Limb (tissue), 2 donors: ENCODE measurements at regions not wholly inside any gene's neighbourhood (a gene's known extent, or its start where the extent isn't known, plus 50 kb on each side); places are given as distances from the start of the nearest gene placed in this dataset.
A peak's percentile ranks its signal among the peaks of the same experiment; 100 is the strongest.
"Not testable (repeated sequence)": the region's sequence is repeated elsewhere in the genome, so short reads cannot be mapped to it uniquely, and the experiment has no call there.

Experiments
- DNase-seq, 2 donors: peaks; one replicate each; pipeline ENCODE4 v3.0.0-alpha.2; 2016; ENCODE audit errors: extremely low spot score in 2 of 2

DNA sequence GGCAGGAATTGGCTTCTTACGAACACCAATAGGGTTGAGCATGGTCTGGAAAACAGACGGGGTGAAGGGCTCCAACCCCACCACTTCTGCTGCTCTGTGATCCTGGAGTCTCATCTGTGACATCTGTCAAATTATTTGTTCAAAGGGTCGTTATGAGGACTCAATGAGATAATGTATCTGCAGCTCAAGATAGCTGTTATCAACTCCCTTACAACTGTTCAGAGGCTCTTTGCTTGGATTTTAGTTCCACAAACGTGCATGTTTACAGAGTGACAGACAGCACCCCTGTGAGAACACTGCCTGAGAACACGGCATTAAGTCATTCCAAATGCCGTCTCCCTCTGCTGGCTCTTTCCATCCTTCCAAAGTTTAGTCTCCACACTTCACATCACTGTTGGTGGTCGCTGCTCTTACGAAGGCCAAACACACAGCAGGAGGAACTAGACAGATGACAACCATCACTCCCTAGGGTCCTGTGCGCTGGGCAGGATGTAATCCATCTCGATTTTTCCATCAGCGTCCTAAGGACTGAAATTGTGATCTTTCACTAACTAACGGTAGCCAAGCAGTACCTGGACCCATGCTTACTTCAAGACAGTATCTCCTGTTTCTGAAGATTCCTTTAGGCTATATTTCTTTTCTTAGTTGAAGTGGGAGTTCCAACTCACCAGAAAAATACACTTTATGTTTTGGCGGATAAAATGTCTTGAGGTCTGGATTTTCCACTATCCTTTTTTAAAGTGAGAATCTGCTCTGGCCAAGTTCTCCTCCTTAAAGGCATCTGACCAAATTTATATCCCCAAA is 220.3 kb downstream of the ANAPC1 start:
- peak; percentile 54 to 57 for DNase-seq

GRCh38 chr2:111664275-111664850 is 219.6 kb downstream of the ANAPC1 start:
- DNase-seq = no peak

DNA sequence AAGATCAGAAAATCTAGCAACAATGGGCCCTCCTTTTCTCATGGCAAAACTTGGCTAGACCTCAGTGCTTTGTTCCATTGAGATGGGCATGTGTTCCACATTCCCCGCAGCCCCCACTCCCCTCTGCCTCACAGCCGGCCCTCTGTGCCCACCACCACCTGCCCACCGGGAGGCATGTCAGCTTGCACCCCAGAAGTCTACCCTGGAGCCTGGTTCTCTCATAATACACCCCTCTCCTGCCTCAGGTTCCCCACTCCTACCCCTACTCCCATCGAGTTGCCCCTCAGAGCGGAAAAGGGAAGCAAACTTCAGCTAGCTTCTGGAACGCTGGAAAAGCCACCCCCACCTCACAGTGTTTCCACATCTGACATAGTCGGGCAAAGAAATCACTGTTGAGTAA is 219.0 kb downstream of the ANAPC1 start:
- no peak for DNase-seq

- DNase-seq = no peak
Observed at GRCh38 chr2:111665551-111666116, 218.4 kb downstream of the ANAPC1 start.

- no peak for DNase-seq
Observed at GRCh38 chr2:111666160-111666559, 217.8 kb downstream of the ANAPC1 start.

DNA sequence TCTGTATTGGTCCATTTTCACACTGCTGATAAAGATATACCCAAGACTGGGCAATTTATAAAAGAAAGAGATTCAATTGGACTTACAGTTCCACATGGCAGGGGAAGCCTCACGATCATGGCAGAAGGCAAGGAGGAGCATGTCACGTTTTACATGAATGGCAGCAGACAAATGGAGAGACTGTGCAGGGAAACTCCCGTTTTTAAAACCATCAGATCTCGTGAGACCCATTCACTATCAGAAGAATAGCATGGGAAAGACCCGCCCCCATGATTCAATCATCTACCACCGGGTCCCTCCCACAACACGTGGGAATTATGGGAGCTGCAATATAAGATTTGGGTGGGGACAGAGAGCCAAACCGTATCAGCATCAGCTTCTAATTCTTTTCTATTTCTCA is 217.0 kb downstream of the ANAPC1 start:
- DNase-seq = peak in 1 of 2 donors; percentile 10

- DNase-seq = peak in 1 of 2 donors; percentile 27
Observed at GRCh38 chr2:111667542-111668273, 216.3 kb downstream of the ANAPC1 start.

- peak in 1 of 2 donors; percentile 5 for DNase-seq
Observed at GRCh38 chr2:111668274-111668616, 215.7 kb downstream of the ANAPC1 start.

DNA sequence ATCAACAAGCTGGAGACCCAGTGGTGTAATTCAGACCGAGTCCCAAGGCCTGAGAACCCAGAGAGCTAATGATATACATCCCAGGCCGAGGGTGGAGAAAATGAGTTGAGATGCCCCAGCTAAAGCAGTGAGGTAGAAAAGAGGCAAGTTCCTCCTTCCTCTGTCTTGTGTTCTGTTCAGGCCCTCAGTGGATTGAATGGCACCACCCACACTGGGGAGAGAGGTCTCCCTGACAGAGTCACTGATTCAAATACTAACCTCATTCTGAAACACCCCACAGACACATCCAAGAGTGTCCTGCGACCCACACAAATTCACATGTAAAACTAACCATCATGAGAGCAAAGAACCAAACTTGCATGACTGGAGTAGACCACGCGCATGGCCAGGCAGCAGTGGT is 215.3 kb downstream of the ANAPC1 start:
- DNase-seq = peak in 1 of 2 donors; percentile 7

DNA sequence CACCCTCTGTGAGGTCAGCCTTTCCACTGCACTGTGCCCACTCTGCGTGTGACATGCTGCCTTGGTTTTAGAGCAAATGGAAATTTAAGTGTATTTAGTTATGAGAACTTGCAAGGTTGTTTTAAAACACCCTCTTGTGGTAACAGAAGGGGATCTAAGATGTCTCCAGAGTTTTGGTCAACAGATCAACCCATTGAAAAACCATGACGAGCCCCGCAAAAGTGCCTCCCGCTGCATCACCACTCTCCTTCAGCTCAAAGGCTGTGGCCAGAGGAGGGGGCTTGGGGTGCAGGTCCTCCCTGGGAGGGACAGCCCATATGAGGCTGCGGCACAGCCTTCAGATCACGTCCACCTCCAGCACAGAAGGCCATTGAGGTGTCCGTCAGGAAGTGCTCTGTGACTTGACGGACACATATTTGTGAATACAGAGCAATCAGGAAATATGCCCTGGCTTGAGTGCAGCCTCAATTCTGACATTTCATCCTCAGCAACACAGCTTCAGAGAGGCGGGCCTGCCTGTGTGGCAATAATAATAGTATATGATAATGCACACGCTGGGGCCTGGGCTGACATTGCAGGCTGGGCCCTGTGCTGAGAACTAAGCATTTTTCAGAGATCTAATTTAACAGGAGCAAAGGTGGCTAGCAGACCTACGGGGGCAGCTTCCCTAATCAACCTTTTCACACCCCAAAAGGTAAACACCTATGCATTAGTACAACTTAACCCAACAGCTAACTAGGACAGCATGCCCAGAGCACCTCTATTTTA is 213.9 kb downstream of the ANAPC1 start:
- DNase-seq = peak in 1 of 2 donors; percentile 16

DNA sequence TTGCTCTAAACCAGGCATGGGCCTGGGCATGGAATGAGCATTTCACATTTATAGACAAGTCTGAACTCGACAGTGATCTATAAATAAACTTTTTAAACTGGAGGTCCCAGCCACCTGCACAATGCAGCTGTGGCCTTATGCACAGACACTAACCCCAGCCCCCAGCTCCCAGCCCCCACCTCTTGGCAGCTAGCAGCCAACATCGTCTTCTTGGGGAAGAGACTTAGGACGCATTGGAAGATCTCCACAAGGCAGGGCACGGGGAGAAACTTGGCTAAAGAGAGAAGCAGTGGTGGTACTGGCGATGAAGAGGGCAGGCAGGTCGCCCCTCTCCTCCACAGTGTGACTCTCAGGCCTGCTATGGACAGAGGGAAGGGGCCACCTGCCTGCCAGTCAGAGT is 213.2 kb downstream of the ANAPC1 start:
- DNase-seq = peak in 1 of 2 donors; percentile 27

DNA sequence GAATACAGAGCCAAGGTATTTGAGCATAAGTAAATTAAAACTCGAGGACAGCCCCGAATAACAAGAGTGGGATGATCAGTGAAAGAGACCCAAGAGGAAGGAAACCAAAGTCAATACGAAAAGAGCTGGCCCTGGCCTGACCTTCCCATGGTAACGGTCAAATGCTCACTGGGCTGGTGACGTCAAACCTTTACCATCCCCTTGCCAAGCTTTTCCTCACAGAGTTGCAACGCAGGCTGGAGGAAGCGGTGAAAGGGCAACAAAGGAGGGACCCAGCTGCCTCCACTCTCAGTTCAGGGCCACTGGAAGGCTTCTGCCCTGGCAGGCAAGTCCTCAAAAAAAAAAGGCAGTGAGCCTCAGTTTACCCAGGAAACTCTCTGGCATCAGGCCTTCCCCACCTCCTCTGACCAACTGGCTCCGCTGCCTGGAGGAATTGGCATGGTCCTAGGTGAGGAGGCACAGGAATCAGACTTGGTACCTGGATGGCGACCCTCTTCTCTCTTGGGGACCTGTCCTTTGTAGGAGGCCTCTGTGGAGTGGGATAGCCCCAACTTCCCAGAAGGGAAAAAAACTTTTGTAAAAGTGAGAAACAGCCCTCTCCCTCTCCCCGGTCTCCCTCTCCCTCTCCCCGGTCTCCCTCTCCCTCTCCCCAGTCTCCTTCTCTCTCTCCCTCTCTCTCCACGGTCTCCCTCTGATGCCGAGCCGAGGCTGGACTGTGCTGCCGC is 212.4 kb downstream of the ANAPC1 start:
- DNase-seq = peak in 1 of 2 donors; percentile 29

- not testable (repeated sequence) for DNase-seq
Observed at GRCh38 chr2:111672641-111673040, 211.4 kb downstream of the ANAPC1 start.

GRCh38 chr2:111673526-111673925 is 210.5 kb downstream of the ANAPC1 start:
- DNase-seq = peak in 1 of 2 donors; percentile 19

DNA sequence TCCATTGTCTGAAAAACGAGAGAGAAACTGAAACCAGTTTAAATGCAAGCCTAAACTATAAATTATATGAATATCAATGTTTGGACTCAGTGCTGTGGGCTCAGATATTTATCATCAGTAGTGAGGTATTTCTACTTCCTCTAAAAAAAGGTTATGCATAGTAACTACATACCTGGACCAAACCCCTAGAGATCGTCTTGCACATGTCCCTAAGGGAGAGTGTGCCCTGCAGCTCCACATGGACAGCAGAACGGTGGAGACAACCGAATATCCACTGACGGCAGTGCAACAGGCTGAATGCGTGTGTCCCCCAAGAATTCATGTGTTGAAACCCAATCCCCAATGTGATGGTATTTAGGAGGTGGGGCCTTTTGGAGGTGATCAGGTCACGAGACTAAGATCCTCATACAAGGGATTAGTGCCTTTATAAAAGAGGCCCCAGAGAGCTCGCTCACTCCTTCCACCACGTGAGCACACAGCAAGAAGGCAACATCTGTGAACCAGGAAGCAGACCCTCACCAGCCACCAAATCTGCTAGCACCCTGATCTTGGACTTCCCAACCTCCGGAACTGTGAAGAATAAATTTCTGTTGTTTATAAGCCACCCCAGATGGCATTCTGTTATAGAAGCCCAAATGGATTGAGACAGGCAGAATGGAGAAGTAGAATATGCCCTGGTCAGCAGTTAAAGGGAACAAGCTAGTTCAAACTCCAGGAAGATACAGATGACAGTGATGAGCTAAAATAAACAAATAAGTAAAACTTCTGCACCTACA is 208.4 kb downstream of the ANAPC1 start:
- DNase-seq = no peak

DNA sequence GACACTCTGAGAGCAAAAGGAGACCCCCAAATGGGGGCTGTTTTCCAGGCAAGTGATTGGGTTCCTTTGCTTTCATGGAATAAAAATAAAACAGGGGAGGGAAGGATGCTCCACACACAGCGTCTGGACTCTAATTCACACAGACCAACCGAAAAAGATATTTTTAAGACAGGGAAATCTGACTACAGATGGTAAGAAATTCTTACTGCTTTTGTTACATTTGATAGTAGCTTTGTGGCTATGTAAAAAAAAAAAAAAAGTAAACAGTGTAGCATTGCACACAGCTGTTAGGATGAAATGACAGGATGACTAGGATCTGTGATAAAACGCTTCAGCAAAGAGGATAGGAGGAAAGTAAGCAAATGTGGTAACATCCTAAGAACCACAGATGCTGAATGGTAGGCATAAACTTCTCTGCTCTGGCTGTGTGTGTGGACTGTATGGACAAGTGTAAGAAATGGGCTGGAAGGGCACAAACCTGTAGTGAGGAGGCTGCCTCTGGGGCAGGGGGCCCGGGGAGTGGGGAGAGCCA is 207.6 kb downstream of the ANAPC1 start:
- no peak for DNase-seq

- no peak for DNase-seq
Observed at GRCh38 chr2:111678161-111678560, 205.8 kb downstream of the ANAPC1 start.

DNA sequence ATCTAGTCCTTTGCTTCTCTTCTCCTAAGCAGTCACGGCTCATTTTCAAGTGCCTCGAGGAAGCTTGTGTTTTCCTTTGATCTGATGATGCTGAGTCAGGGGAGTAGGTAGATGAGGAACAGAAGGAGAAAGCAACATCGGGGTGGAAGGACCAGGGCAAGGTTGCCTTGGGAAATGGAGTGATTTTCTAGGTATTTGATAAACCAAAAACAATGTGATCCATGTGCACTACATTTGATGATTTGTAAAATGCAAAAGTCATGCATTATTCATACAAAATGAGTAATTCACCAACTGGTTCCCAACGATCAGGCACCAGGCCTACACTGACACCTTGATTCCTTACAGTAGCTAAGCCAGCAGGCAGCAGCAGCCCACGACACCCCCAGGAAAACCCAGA is 205.3 kb downstream of the ANAPC1 start:
- no peak for DNase-seq

- no peak for DNase-seq
Observed at GRCh38 chr2:111679202-111679601, 204.8 kb downstream of the ANAPC1 start.

DNA sequence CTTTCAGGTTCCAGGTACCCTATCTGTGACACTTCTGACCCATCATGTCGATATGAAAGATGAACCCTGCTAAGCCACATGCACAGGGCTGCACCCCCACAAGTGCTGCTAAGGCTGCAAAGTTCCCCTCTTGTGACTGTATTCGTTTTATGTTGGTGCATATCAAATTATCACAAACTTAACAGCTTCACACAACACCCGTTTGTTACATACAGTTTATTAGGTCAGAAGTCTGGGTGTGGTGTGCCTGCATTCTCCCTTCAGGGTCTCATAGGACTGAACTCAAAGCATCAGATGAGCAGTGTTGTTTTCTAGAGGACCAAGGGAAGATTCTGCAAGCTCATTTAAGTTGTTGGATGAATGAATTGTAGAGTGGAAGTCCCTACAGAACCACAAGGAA is 199.4 kb downstream of the ANAPC1 start:
- no peak for DNase-seq
